ENCODE measurements at regions not wholly inside any gene's neighbourhood (a gene's known extent, or its start where the extent isn't known, plus 50 kb on each side); places are given as distances from the start of the nearest gene placed in this dataset.

- Histone ChIP-seq H3K27me3 (ENCODE audit: insufficient read depth, low read length) (no peaks in the 10 kb centered on the region), H3K4me3 (ENCODE audit: low read depth, low read length, poor library complexity, severe bottlenecking) (no peak overlapping the region), H3K36me3 (ENCODE audit: insufficient read depth, low read length) (no peaks in the 10 kb centered on the region), H3F3A (ENCODE audit: insufficient read depth, low read length) (no peaks in the 10 kb centered on the region), H3K9me3 (ENCODE audit: low read length) (no peaks in the 10 kb centered on the region), H3K79me2 (ENCODE audit: insufficient read depth, low read length) (no peaks in the 10 kb centered on the region), H3K4me2 (ENCODE audit: low read length) (no peak overlapping the region), H3K9ac (ENCODE audit: low read length) (no peak overlapping the region), H3K4me1 (ENCODE audit: insufficient read depth, low read length, severe bottlenecking) (no peaks in the 10 kb centered on the region), H3K9me2 (ENCODE audit: low read depth, low read length) (no peaks in the 10 kb centered on the region), H4K20me1 (ENCODE audit: insufficient read depth, low read length) (no peaks in the 10 kb centered on the region), H2AFZ (ENCODE audit: low read length) (no peak overlapping the region), H3K27ac (ENCODE audit: low read depth, low read length, poor library complexity, severe bottlenecking) (no peak overlapping the region)
- TF ChIP-seq CTCF (IDR thresholded peaks at IDR 0.05; ENCODE audit: low read length): no peak
- TF ChIP-seq EZH2 (IDR thresholded peaks at IDR 0.05; ENCODE audit: borderline replicate concordance, low read length): no peak
Measured at GRCh38 chr3:39750712-39751111, 58.7 kb upstream of the MYRIP start.

GRCh38 chr3:39751286-39751685 lies 58.1 kb upstream of the MYRIP start:
- H2AFZ ChIP-seq (ENCODE audit: low read length): no peak overlapping the region
- no peak overlapping the region for H3K4me3 ChIP-seq (ENCODE audit: low read depth, low read length, poor library complexity, severe bottlenecking)
- H3K27ac ChIP-seq (ENCODE audit: low read depth, low read length, poor library complexity, severe bottlenecking): no peak overlapping the region
- no peaks in the 10 kb centered on the region for H3K4me1 ChIP-seq (ENCODE audit: insufficient read depth, low read length, severe bottlenecking)
- no peaks in the 10 kb centered on the region for H3F3A ChIP-seq (ENCODE audit: insufficient read depth, low read length)
- H3K27me3 ChIP-seq (ENCODE audit: insufficient read depth, low read length): no peaks in the 10 kb centered on the region
- H3K36me3 ChIP-seq (ENCODE audit: insufficient read depth, low read length): no peaks in the 10 kb centered on the region
- H3K9me2 ChIP-seq (ENCODE audit: low read depth, low read length): no peaks in the 10 kb centered on the region
- H3K9me3 ChIP-seq (ENCODE audit: low read length): no peaks in the 10 kb centered on the region
- H3K4me2 ChIP-seq (ENCODE audit: low read length): no peak overlapping the region
- no peaks in the 10 kb centered on the region for H3K79me2 ChIP-seq (ENCODE audit: insufficient read depth, low read length)
- H4K20me1 ChIP-seq (ENCODE audit: insufficient read depth, low read length): no peaks in the 10 kb centered on the region
- H3K9ac ChIP-seq (ENCODE audit: low read length): no peak overlapping the region
- no peak for TF ChIP-seq CTCF (IDR thresholded peaks at IDR 0.05; ENCODE audit: low read length)
- TF ChIP-seq EZH2 (IDR thresholded peaks at IDR 0.05; ENCODE audit: borderline replicate concordance, low read length): no peak

GRCh38 chr3:39752019-39752637 lies 57.3 kb upstream of the MYRIP start:
- H3K4me3 ChIP-seq (ENCODE audit: low read depth, low read length, poor library complexity, severe bottlenecking): no peak overlapping the region
- no peak overlapping the region for H3K4me2 ChIP-seq (ENCODE audit: low read length)
- no peak overlapping the region for H2AFZ ChIP-seq (ENCODE audit: low read length)
- H3K27ac ChIP-seq (ENCODE audit: low read depth, low read length, poor library complexity, severe bottlenecking): no peak overlapping the region
- H3K9ac ChIP-seq (ENCODE audit: low read length): no peak overlapping the region
- no peaks in the 10 kb centered on the region for H4K20me1 ChIP-seq (ENCODE audit: insufficient read depth, low read length)
- H3K36me3 ChIP-seq (ENCODE audit: insufficient read depth, low read length): no peaks in the 10 kb centered on the region
- H3K79me2 ChIP-seq (ENCODE audit: insufficient read depth, low read length): no peaks in the 10 kb centered on the region
- no peaks in the 10 kb centered on the region for H3K9me3 ChIP-seq (ENCODE audit: low read length)
- no peaks in the 10 kb centered on the region for H3K9me2 ChIP-seq (ENCODE audit: low read depth, low read length)
- H3K27me3 ChIP-seq (ENCODE audit: insufficient read depth, low read length): no peaks in the 10 kb centered on the region
- H3K4me1 ChIP-seq (ENCODE audit: insufficient read depth, low read length, severe bottlenecking): no peaks in the 10 kb centered on the region
- TF ChIP-seq CTCF (IDR thresholded peaks at IDR 0.05; ENCODE audit: low read length) (no peak), EZH2 (IDR thresholded peaks at IDR 0.05; ENCODE audit: borderline replicate concordance, low read length) (no peak)
- no peaks in the 10 kb centered on the region for H3F3A ChIP-seq (ENCODE audit: insufficient read depth, low read length)

Data from OCI-LY1 (cell line).